HG03565 (cell line): ENCODE measurements at regions not wholly inside any gene's neighbourhood (a gene's known extent, or its start where the extent isn't known, plus 50 kb on each side); places are given as distances from the start of the nearest gene placed in this dataset.

Experiments
- ATAC-seq: cut with Tn5 transposase; IDR thresholded peaks from one replicate; pipeline ENCODE4 v1.9.1; 2021; ENCODE audit warnings: mild to moderate bottlenecking, moderate library complexity; ENCODE audit not compliant: unreplicated experiment

- ATAC-seq, result no peak
Measured at GRCh38 chr12:67832155-67832554, 157.1 kb upstream of the IFNG-AS1 start.

- ATAC-seq, result no peak
Measured at GRCh38 chr12:67833602-67834001, 155.6 kb upstream of the IFNG-AS1 start.

GRCh38 chr12:67837876-67838275 is 151.4 kb upstream of the IFNG-AS1 start:
- ATAC-seq, result no peak

- no peak for ATAC-seq
Measured at GRCh38 chr12:67842124-67842523, 147.1 kb upstream of the IFNG-AS1 start.

- no peak for ATAC-seq
Measured at GRCh38 chr12:67843257-67843656, 146.0 kb upstream of the IFNG-AS1 start.

GRCh38 chr12:67852701-67853100 is 136.5 kb upstream of the IFNG-AS1 start:
- no peak for ATAC-seq

- ATAC-seq, result no peak
Measured at GRCh38 chr12:67853204-67853603, 136.0 kb upstream of the IFNG-AS1 start.

GRCh38 chr12:67854351-67854750 is 134.9 kb upstream of the IFNG-AS1 start:
- ATAC-seq, result no peak

GRCh38 chr12:67855103-67855502 is 134.1 kb upstream of the IFNG-AS1 start:
- ATAC-seq, result no peak

- ATAC-seq, result no peak
Measured at GRCh38 chr12:67871231-67871630, 118.0 kb upstream of the IFNG-AS1 start.

GRCh38 chr12:67873355-67873754 is 115.9 kb upstream of the IFNG-AS1 start:
- ATAC-seq, result no peak

GRCh38 chr12:67876305-67876915 is 112.8 kb upstream of the IFNG-AS1 start:
- no peak for ATAC-seq

GRCh38 chr12:67877727-67878126 is 111.5 kb upstream of the IFNG-AS1 start:
- ATAC-seq, result no peak

GRCh38 chr12:67879937-67880336 is 109.3 kb upstream of the IFNG-AS1 start:
- no peak for ATAC-seq

- no peak for ATAC-seq
Measured at GRCh38 chr12:67881565-67881964, 107.7 kb upstream of the IFNG-AS1 start.

GRCh38 chr12:67884596-67884995 is 104.7 kb upstream of the IFNG-AS1 start:
- no peak for ATAC-seq

- no peak for ATAC-seq
Measured at GRCh38 chr12:67885375-67886169, 103.7 kb upstream of the IFNG-AS1 start.

- ATAC-seq, result no peak
Measured at GRCh38 chr12:67887065-67887464, 102.2 kb upstream of the IFNG-AS1 start.

- ATAC-seq, result no peak
Measured at GRCh38 chr12:67889931-67890330, 99.3 kb upstream of the IFNG-AS1 start.

- no peak for ATAC-seq
Measured at GRCh38 chr12:67890726-67891258, 98.5 kb upstream of the IFNG-AS1 start.

- ATAC-seq, result no peak
Measured at GRCh38 chr12:67891596-67891995, 97.7 kb upstream of the IFNG-AS1 start.
